NOMO-1 treated with DMSO at 0.1 percent for 48 hours (cell line): ENCODE measurements at regions not wholly inside any gene's neighbourhood (a gene's known extent, or its start where the extent isn't known, plus 50 kb on each side); places are given as distances from the start of the nearest gene placed in this dataset.

Experiments used
- DNase-seq: peaks from one replicate; lab custom pipeline; 2025; ENCODE audit not compliant: unreplicated experiment; lab: John Stamatoyannopoulos, UW

DNA sequence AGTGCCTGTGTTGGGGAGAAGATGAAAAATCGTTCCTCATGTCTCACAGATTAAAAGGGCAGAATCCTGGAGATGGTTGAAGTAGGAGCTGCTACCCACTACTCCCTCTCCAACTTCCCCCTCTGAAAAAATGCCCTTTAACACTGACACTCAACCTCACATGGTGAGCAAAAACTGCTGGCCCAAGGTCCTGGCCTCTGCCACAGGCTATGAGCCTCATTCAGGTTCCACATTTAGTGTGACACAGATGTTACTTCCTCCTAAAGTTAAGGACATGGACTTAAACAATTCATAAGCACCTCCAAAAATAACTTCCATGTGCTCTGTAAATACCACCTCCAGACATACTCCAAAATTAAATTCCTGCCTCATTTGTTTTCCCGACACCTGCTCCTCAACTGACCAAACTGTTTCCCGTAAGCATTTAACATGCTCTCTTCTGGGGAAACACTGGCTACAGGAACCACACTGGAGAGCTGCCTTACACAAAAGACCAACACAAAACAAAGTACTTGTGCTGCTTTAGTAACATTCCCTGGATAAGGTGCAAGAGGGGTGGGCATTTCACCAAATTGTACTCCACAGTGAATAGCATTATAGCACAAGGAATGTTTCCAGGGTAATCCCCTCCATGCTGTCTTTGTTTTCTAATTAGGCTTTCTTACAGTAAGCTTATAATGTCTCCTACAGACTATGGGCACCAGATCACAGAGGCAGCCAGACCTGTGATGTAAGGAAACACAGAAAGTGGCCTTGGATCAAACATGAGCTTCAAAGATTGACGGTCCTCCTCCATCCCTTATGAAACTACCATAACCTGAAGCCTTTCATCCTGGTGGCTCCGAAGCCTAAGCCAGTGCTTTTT is 57.0 kb downstream of the PHLDA1 start:
- peak; percentile 69 for DNase-seq

DNA sequence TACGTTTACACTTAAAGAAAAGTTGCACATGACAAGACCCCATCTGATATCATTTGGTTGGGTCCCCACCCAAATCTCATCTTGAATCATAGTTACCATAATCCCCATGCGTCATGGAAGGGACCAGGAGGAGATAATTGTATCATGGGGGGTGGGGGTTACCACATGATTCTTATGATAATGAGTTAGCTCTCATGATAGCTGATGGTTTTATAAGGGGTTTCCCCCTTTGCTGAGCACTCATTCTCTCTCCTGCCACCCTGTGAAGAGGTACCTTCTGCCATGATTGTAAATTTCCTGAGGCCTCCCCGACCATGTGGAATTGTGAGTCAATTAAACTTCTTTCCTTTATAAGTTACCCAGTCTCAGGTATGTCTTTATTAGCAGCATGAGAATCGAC is 60.3 kb downstream of the PHLDA1 start:
- DNase-seq: no peak

GRCh38 chr12:75970310-75970709 is 61.3 kb downstream of the PHLDA1 start:
- no peak for DNase-seq

DNA sequence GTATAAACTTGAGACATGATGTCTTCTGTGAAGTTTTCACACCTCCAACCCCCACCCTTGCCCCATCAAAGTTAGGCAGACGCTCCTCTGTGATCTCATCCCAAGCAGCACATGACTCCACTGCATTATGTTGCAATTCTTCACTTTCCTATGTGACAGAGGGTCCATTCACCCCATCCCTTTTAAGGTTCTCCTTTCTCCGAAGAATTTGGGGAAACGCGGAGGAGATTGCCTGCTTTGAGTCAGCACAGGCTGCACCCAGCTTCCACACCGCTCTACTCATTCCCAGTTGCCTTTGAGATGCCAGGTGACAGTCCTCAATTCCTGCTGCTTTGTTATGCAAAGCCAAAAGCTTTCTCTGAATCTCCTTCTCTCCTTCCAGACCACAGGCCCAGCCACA is 61.8 kb downstream of the PHLDA1 start:
- DNase-seq: peak; percentile 36

DNA sequence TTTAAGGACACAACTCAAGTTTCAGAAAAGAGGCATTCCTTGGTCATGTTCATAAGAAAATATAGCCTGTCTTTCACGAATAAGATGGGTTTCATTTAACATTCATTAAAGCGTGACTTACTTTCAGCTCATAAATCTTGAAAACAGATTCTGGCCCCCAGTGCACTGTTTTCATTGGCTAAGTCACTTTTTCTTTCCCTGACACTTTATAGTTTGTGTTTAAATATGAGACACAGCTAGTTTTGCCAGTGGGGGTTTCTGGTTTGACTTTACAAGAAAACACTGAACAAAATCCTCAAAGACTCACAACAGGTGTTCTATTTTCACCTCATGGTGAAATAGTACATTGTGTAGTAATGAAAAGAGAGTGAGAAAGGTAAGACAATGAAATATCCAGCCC is 65.9 kb downstream of the PHLDA1 start:
- DNase-seq: no peak

DNA sequence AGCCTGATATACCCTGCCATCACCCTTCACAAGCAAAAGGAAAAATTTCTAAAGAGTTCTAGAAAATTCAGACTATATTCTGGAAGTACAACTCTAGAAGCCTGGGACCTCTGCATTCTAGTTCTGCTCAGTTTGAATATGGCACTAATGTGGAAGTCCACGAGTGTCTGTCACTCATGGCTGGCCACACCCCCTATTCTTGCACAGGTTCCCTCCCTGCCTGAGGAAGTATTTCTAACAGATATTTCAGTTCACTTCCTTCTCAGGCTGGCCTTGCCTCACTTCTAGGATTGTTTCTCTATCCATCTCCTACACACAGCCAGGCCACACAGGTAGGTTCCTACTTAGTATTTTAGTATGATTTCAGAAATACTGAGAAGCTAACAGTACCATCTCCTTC is 67.4 kb downstream of the PHLDA1 start:
- DNase-seq: peak; percentile 95

- DNase-seq: no peak
Measured at GRCh38 chr12:75961878-75962277, 69.7 kb downstream of the PHLDA1 start.

- DNase-seq: no peak
Measured at GRCh38 chr12:75960954-75961661, 70.5 kb downstream of the PHLDA1 start.

DNA sequence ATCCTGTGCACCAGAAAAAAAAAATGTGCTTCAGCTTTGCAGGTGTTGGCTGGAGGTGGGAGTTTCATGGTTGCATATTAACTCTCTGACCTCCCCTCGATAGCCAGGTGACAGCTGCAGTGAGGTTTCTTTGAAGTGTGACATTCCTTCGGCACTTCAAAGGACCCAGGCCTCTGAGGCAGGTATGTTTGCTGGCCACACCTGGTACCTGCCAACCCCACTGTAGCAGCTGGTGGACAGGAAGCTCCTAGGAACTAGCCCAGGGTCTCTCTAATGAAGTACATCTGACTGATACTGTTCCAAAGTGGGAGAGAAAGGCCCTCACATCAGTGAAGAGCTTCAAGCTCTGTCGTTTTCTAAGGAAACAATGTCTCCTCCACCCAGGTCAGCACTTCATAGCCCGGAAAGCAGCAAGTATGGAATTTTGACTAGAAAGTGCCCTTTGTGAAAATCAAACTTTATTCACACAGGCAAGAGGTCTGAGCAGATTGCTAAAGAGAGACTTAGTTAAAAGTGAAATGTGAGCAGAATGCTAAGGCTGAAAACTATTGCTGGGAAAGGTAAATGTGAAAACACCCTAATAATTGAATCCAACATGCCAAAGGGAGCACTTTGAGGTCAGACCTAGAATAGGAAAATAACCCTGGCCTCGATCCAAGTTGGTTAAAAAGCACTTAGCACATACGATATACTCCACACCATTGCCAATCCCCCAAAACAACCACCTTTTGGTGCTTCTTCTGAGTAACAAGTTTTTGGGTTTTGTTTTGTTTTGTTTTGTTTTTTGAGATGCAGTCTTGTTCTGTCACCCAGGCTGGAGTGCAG is 71.3 kb downstream of the PHLDA1 start:
- no peak for DNase-seq

DNA sequence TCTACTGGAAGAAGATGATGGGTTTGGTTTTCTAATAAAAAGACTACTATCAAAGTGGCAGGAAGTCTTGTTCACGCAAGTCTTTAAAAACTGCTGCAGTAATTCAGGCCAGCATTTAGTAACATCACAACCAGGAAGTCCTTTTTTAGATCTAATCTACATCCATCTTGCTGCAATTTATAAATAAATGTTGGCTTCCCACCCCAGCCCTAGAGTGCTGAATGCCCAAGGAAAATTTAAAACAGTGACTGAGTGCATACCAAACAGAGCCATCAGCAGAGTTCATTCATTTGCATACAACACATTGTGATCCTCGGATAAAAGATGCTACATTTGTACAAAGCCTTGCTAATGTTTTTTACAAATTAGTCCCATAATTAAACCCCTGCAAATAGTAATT is 72.1 kb downstream of the PHLDA1 start:
- DNase-seq: peak; percentile 7

GRCh38 chr12:75959060-75959459 is 72.5 kb downstream of the PHLDA1 start:
- no peak for DNase-seq

GRCh38 chr12:75955251-75955650 is 76.3 kb downstream of the PHLDA1 start:
- no peak for DNase-seq

DNA sequence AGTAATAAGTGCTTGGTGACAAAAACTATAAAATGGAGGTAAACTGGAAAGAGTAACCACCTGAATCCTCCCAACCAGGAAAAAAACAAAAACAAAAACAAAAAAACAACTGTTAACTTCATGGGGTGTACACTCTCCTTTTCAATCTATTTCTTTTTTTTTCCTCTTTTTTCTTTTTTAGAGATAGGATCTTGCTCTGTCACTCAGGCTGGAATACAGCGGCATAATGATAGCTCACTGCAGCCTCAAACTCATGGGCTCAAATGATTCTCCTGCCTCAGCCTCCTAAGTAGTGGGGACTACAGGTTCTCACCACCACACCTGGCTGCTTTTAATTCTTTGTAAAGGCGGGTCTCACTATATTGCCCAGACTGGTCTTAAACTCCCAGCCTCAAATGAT is 76.8 kb downstream of the PHLDA1 start:
- DNase-seq: no peak

DNA sequence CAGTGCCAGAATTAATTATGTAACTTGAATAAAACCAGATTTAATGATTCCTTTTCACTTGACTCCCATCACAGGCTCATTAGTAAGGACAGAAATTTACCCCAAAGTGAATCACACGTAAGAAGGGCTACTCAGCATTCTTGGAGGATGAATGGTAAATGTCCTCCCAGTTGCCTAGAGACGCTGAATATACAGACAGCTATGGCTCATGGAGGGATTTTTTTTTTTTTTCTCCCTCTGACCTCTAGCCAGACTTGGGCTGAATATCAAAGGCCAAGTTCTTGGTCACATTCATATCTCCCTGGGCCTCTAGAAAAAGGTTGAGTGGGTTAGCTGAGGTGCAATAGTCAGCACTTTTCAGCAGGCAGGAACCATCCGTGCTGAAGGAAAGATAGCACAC is 77.5 kb downstream of the PHLDA1 start:
- DNase-seq: no peak

- DNase-seq: no peak
Measured at GRCh38 chr12:75953312-75953906, 78.2 kb downstream of the PHLDA1 start.

GRCh38 chr12:75951399-75952278 is 79.9 kb downstream of the PHLDA1 start:
- no peak for DNase-seq

DNA sequence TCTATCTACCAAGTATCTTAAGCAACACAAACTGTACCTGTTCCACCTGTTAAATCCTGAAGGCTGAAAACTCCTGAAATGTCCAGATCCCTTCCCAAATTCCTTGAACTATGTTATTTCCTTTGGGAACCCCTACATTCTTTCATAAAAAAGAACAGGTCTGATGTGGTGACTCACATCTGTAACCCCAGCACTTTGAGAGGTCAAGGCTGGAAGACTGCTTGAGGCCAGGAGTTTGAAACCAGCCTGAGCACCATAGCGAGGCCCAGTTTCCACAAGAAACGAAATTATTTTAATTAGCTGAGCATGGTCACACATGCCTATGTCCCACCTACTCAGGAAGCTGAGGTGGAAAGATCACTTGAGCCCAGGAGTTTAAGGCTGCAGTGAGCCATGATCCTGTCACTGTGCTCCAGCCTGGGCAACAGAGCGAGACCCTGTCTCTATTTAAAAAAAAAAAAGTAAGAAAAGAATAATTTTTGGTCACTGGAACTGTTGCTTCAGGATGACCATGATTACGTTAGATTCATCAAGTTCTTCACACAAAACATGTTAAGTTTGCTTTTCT is 84.3 kb downstream of the PHLDA1 start:
- no peak for DNase-seq

DNA sequence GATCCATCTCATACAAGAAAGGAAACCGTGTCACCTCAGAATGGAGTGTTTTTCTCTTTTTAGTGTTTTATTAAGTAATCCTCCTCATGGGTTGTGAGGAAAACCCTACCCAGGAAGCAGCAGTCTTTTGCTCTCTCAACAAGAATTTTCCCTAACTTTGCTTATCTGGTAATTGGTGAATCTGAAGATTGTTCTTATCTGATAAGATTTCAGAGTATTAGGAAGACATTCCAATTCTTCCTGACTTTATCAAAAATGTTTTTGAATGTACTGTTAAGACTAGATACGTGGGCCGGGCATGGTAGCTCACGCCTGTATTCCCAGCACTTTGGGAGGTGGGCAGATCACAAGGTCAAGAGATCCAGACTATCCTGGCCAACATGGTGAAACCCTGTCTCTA is 86.0 kb downstream of the PHLDA1 start:
- DNase-seq: no peak

DNA sequence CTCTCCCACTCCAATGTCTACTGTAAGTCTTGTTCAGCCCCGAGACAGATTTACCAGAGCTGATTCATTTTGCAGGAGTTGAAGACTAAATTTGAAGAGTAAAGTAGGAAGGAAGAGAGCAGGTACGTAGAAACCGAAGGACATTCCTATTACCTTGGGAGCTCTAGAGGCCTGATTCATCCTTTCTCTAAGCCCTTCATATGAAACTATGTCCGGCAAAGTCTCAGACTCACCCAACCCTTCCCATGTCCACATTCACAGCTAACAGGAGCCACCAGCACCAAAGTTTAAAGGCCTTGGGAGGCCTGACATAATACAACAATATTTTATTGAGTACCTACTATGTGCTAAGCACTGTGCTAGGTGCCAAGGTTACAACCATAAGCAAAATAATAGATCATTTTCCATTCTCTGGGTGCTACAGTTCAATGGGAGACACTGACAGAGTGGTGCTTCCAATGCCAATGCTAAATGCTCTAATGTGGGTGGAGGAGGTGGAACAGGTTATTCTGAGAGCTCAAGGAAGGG is 86.6 kb downstream of the PHLDA1 start:
- no peak for DNase-seq
